ENCODE measurements at regions not wholly inside any gene's neighbourhood (a gene's known extent, or its start where the extent isn't known, plus 50 kb on each side); places are given as distances from the start of the nearest gene placed in this dataset.
A peak's percentile ranks its signal among the peaks of the same experiment; 100 is the strongest.

DNA sequence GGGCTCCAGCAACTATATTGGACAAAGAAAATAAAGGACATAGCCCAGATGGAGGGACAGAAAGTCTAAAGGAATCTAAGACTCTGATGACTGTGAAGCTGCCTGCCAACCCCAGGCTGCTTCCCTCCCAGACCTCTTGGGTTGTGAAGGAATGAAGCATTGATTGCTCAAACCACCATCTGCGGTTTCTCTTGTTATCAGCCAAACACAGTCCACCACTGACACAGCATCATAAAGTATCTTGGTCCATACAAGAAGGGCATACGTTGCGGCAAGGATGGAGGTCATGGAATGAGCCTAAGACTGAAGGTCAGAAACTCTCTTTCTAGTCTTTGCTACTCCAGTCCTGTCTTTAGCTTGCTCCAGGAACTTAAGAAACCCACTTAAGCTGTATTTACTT is 58.5 kb upstream of the PLXNC1 start (continued):
- TF ChIP-seq, protein P1, sequence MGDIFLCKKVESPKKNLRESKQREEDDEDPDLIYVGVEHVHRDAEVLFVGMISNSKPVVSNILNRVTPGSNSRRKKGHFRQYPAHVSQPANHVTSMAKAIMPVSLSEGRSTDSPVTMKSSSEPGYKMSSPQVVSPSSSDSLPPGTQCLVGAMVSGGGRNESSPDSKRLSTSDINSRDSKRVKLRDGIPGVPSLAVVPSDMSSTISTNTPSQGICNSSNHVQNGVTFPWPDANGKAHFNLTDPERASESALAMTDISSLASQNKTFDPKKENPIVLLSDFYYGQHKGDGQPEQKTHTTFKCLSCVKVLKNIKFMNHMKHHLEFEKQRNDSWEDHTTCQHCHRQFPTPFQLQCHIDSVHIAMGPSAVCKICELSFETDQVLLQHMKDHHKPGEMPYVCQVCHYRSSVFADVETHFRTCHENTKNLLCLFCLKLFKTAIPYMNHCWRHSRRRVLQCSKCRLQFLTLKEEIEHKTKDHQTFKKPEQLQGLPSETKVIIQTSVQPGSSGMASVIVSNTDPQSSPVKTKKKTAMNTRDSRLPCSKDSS (IDR thresholded peaks at IDR 0.05; ENCODE audit: low read depth, partially characterized antibody), result no peak
- TF ChIP-seq, protein P2, sequence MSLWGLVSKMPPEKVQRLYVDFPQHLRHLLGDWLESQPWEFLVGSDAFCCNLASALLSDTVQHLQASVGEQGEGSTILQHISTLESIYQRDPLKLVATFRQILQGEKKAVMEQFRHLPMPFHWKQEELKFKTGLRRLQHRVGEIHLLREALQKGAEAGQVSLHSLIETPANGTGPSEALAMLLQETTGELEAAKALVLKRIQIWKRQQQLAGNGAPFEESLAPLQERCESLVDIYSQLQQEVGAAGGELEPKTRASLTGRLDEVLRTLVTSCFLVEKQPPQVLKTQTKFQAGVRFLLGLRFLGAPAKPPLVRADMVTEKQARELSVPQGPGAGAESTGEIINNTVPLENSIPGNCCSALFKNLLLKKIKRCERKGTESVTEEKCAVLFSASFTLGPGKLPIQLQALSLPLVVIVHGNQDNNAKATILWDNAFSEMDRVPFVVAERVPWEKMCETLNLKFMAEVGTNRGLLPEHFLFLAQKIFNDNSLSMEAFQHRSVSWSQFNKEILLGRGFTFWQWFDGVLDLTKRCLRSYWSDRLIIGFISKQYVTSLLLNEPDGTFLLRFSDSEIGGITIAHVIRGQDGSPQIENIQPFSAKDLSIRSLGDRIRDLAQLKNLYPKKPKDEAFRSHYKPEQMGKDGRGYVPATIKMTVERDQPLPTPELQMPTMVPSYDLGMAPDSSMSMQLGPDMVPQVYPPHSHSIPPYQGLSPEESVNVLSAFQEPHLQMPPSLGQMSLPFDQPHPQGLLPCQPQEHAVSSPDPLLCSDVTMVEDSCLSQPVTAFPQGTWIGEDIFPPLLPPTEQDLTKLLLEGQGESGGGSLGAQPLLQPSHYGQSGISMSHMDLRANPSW (CRISPR knock-in tag; IDR thresholded peaks at IDR 0.05), result no peak
- TF ChIP-seq SETDB1 (IDR thresholded peaks at IDR 0.05; ENCODE audit: low read length) (no peak), RFX7 (CRISPR knock-in tag; IDR thresholded peaks at IDR 0.05) (no peak), TOE1 (IDR thresholded peaks at IDR 0.05; ENCODE audit: borderline replicate concordance) (no peak), TOE1 (CRISPR knock-in tag; IDR thresholded peaks at IDR 0.05; ENCODE audit: borderline replicate concordance, low read depth) (no peak), POLR3A (IDR thresholded peaks at IDR 0.05; ENCODE audit: borderline replicate concordance, extremely low read depth, insufficient read depth, insufficient read length) (no peak), CTBP1 (IDR thresholded peaks at IDR 0.05; ENCODE audit: borderline replicate concordance) (peak; percentile 100), ZNF57 (CRISPR knock-in tag; IDR thresholded peaks at IDR 0.05) (no peak), NFXL1 (CRISPR knock-in tag; IDR thresholded peaks at IDR 0.05) (no peak), EP400 (IDR thresholded peaks at IDR 0.05) (no peak), CEBPB (tag; IDR thresholded peaks at IDR 0.05) (peak; percentile 86), BCOR (IDR thresholded peaks at IDR 0.05) (no peak), CBX2 (IDR thresholded peaks at IDR 0.05; ENCODE audit: insufficient read depth, low read length, poor library complexity, severe bottlenecking) (no peak), TBL1XR1 (IDR thresholded peaks at IDR 0.05; ENCODE audit: low read length in 2 of 2) (peak in 1 of 2 experiments; percentile 53; a peak in 1 of 4 replicates), TAF7 (tag; IDR thresholded peaks at IDR 0.05) (no peak)
- TF ChIP-seq, protein P3, sequence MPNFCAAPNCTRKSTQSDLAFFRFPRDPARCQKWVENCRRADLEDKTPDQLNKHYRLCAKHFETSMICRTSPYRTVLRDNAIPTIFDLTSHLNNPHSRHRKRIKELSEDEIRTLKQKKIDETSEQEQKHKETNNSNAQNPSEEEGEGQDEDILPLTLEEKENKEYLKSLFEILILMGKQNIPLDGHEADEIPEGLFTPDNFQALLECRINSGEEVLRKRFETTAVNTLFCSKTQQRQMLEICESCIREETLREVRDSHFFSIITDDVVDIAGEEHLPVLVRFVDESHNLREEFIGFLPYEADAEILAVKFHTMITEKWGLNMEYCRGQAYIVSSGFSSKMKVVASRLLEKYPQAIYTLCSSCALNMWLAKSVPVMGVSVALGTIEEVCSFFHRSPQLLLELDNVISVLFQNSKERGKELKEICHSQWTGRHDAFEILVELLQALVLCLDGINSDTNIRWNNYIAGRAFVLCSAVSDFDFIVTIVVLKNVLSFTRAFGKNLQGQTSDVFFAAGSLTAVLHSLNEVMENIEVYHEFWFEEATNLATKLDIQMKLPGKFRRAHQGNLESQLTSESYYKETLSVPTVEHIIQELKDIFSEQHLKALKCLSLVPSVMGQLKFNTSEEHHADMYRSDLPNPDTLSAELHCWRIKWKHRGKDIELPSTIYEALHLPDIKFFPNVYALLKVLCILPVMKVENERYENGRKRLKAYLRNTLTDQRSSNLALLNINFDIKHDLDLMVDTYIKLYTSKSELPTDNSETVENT (CRISPR knock-in tag; IDR thresholded peaks at IDR 0.05), result no peak
- TF ChIP-seq, protein P4, sequence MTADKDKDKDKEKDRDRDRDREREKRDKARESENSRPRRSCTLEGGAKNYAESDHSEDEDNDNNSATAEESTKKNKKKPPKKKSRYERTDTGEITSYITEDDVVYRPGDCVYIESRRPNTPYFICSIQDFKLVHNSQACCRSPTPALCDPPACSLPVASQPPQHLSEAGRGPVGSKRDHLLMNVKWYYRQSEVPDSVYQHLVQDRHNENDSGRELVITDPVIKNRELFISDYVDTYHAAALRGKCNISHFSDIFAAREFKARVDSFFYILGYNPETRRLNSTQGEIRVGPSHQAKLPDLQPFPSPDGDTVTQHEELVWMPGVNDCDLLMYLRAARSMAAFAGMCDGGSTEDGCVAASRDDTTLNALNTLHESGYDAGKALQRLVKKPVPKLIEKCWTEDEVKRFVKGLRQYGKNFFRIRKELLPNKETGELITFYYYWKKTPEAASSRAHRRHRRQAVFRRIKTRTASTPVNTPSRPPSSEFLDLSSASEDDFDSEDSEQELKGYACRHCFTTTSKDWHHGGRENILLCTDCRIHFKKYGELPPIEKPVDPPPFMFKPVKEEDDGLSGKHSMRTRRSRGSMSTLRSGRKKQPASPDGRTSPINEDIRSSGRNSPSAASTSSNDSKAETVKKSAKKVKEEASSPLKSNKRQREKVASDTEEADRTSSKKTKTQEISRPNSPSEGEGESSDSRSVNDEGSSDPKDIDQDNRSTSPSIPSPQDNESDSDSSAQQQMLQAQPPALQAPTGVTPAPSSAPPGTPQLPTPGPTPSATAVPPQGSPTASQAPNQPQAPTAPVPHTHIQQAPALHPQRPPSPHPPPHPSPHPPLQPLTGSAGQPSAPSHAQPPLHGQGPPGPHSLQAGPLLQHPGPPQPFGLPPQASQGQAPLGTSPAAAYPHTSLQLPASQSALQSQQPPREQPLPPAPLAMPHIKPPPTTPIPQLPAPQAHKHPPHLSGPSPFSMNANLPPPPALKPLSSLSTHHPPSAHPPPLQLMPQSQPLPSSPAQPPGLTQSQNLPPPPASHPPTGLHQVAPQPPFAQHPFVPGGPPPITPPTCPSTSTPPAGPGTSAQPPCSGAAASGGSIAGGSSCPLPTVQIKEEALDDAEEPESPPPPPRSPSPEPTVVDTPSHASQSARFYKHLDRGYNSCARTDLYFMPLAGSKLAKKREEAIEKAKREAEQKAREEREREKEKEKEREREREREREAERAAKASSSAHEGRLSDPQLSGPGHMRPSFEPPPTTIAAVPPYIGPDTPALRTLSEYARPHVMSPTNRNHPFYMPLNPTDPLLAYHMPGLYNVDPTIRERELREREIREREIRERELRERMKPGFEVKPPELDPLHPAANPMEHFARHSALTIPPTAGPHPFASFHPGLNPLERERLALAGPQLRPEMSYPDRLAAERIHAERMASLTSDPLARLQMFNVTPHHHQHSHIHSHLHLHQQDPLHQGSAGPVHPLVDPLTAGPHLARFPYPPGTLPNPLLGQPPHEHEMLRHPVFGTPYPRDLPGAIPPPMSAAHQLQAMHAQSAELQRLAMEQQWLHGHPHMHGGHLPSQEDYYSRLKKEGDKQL (CRISPR knock-in tag; IDR thresholded peaks at IDR 0.05; ENCODE audit: borderline replicate concordance), result no peak

Measured in K562 (cell line).